ENCODE measurements at regions not wholly inside any gene's neighbourhood (a gene's known extent, or its start where the extent isn't known, plus 50 kb on each side); places are given as distances from the start of the nearest gene placed in this dataset.

DNA sequence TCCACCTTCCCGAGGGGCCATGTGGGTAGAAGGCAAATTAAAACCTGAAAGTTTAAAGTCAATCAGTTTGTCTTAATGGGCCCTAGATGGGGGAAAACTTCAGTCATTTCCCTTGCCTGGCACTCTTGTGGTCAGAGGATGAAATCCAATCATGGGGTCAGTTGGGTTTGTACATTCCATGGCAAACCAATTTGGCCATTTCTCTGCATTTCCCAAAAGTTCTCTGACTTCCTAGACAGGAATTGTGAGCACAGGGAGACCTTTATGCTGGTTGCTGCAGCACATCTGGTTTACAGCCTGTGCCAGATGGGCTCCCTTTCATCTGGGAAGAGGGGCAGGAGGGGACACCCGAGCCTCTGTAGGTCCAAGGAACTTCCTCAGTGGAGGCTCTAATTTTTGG is 113.0 kb downstream of the CYP26A1 start:
- Mint-ChIP-seq H3K4me1 (ENCODE audit: low read depth) (no peaks in the 10 kb centered on the region), H3K27me3 (peaks cover under 1% of the 10 kb centered on the region), H3K36me3 (ENCODE audit: low read depth) (no peaks in the 10 kb centered on the region), H3K27ac (no peak overlapping the region), H3K4me3 (no peak overlapping the region), H3K9me3 (no peaks in the 10 kb centered on the region)
- intact Hi-C loops (cut with DNase I, micrococcal nuclease), result no loop called here
- no peak for DNase-seq
- ChIA-PET POLR2A (no interaction called here), CTCF (no interaction called here)
- H3K27me3 ChIP-seq (ENCODE audit: control insufficient read depth in 1 of 2, insufficient read depth in 2 of 2, low read length in 2 of 2), result peaks cover 0 to 2% of the 10 kb centered on the region in 2 experiments
- H3K27ac ChIP-seq (ENCODE audit: low read depth in 1 of 2, low read length in 2 of 2), result no peak overlapping the region
- no peak overlapping the region for H3K4me3 ChIP-seq (ENCODE audit: low read length)
- ATAC-seq (ENCODE audit: poor library complexity), result no peak
- H3K9me3 ChIP-seq (ENCODE audit: control insufficient read depth in 1 of 2, insufficient read depth in 1 of 2, low read length in 2 of 2), result no peaks in the 10 kb centered on the region
- TF ChIP-seq CTCF (IDR thresholded peaks at IDR 0.05), result no peak
- no peaks in the 10 kb centered on the region for H3K36me3 ChIP-seq (ENCODE audit: insufficient read depth, low read length)
- H3K4me1 ChIP-seq (ENCODE audit: insufficient read depth, low read length), result no peaks in the 10 kb centered on the region

DNA sequence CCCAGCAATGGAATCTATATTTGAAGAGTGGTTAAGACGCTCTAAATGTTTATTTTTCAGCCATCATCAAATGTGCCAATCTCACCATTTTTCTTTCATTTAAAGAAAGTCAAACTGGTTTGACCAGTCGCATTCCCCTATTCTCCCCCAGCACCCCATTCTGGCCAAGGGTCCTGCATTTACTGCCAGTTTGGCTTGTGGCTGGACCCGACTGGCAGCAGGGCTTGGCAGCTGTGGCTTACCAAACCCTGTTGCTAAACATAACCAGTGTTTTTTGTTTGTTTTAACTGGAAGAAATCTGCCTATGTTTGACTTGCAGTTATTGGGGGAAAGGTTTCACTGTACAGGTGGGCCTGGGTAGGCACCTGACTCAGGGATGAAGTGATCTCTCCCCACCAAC is 116.3 kb downstream of the CYP26A1 start:
- intact Hi-C loops (cut with DNase I, micrococcal nuclease), result no loop called here
- ATAC-seq (ENCODE audit: poor library complexity) (no peak), DNase-seq (no peak)
- Histone ChIP-seq H3K36me3 (ENCODE audit: insufficient read depth, low read length) (no peaks in the 10 kb centered on the region), H3K9me3 (ENCODE audit: control insufficient read depth in 1 of 2, insufficient read depth in 1 of 2, low read length in 2 of 2) (no peaks in the 10 kb centered on the region), H3K4me1 (ENCODE audit: insufficient read depth, low read length) (no peaks in the 10 kb centered on the region), H3K27ac (ENCODE audit: low read depth in 1 of 2, low read length in 2 of 2) (no peak overlapping the region), H3K4me3 (ENCODE audit: low read length) (no peak overlapping the region), H3K27me3 (ENCODE audit: control insufficient read depth in 1 of 2, insufficient read depth in 2 of 2, low read length in 2 of 2) (peaks cover 2 to 9% of the 10 kb centered on the region in 2 experiments)
- H3K36me3 Mint-ChIP-seq (ENCODE audit: low read depth), result no peaks in the 10 kb centered on the region
- H3K4me3 Mint-ChIP-seq, result no peak overlapping the region
- H3K4me1 Mint-ChIP-seq (ENCODE audit: low read depth), result no peaks in the 10 kb centered on the region
- H3K27ac Mint-ChIP-seq, result no peak overlapping the region
- CTCF ChIA-PET, result interaction anchor here (1.0 kb wide), 1 partner anchor 229 kb away, joined by 4 read pairs; no protein-coding TSS in a partner anchor
- H3K9me3 Mint-ChIP-seq, result no peaks in the 10 kb centered on the region
- no peak for TF ChIP-seq CTCF (IDR thresholded peaks at IDR 0.05)
- peaks cover 19% of the 10 kb centered on the region for H3K27me3 Mint-ChIP-seq
- POLR2A ChIA-PET, result interaction anchor here (0.6 kb wide), 1 partner anchor 177 kb away, joined by 3 read pairs; no protein-coding TSS in a partner anchor

DNA sequence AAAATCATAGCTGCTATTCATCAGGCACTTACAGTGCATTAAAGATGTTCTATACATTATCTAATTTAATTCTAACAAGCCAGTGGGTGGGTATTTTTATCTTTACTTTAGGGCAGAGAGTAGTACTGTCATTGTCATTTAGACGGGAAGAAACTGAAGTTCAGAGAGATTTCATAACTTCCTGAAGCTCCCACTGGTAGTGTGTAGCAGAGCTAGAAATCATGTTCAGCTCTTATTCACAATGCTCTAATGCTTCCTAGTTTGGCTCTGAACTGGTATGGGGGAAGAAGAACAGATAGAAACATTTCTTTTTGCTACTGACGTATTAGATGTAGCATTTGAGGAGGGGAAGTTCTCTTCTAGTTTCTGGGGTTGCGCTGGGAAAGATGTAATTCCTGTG is 116.7 kb downstream of the CYP26A1 start:
- POLR2A ChIA-PET, result interaction anchor here (0.6 kb wide), 1 partner anchor 178 kb away, joined by 3 read pairs; no protein-coding TSS in a partner anchor
- H3K36me3 Mint-ChIP-seq (ENCODE audit: low read depth), result no peaks in the 10 kb centered on the region
- no peaks in the 10 kb centered on the region for H3K9me3 ChIP-seq (ENCODE audit: control insufficient read depth in 1 of 2, insufficient read depth in 1 of 2, low read length in 2 of 2)
- no peaks in the 10 kb centered on the region for H3K36me3 ChIP-seq (ENCODE audit: insufficient read depth, low read length)
- H3K4me3 Mint-ChIP-seq, result no peak overlapping the region
- H3K27ac ChIP-seq (ENCODE audit: low read depth in 1 of 2, low read length in 2 of 2), result no peak overlapping the region
- TF ChIP-seq CTCF (IDR thresholded peaks at IDR 0.05), result no peak
- H3K9me3 Mint-ChIP-seq, result no peaks in the 10 kb centered on the region
- H3K27me3 Mint-ChIP-seq, result peaks cover 19% of the 10 kb centered on the region
- H3K4me1 Mint-ChIP-seq (ENCODE audit: low read depth), result no peaks in the 10 kb centered on the region
- H3K4me3 ChIP-seq (ENCODE audit: low read length), result no peak overlapping the region
- no peak overlapping the region for H3K27ac Mint-ChIP-seq
- intact Hi-C loops (cut with DNase I, micrococcal nuclease), result no loop called here
- H3K4me1 ChIP-seq (ENCODE audit: insufficient read depth, low read length), result no peaks in the 10 kb centered on the region
- DNase-seq (no peak), ATAC-seq (ENCODE audit: poor library complexity) (no peak)
- CTCF ChIA-PET, result interaction anchor here (1.0 kb wide), 1 partner anchor 229 kb away, joined by 4 read pairs; no protein-coding TSS in a partner anchor
- peaks cover 2 to 9% of the 10 kb centered on the region in 2 experiments for H3K27me3 ChIP-seq (ENCODE audit: control insufficient read depth in 1 of 2, insufficient read depth in 2 of 2, low read length in 2 of 2)
